Prostate gland (tissue), 2 donors: ENCODE measurements at regions not wholly inside any gene's neighbourhood (a gene's known extent, or its start where the extent isn't known, plus 50 kb on each side); places are given as distances from the start of the nearest gene placed in this dataset.

Experiments used
- POLR2A ChIP-seq: fragments of 450-650 bp; IDR thresholded peaks from one replicate; pipeline ENCODE4 v1.6.1; 2016; ENCODE audit warnings: antibody characterized with exemption, mild to moderate bottlenecking
- POLR2AphosphoS5 ChIP-seq: sonication (generic); formaldehyde crosslinking; IDR thresholded peaks from one replicate; pipeline ENCODE4 v1.6.1; 2017; ENCODE audit warnings: antibody characterized with exemption
- TF ChIP-seq, protein P1 (sequence below), 4 experiments: fragments of 200-600 bp in 2 of 4; fragments of 450-650 bp in 2 of 4; sonication (generic) in 2 of 4; IDR thresholded peaks; 1 replicate in 3 of 4; 2 replicates in 1 of 4; pipeline ENCODE4 v1.5.1; 2016 to 2019; ENCODE audit warnings: antibody characterized with exemption in 4 of 4, mild to moderate bottlenecking in 2 of 4, moderate library complexity in 2 of 4

DNA sequence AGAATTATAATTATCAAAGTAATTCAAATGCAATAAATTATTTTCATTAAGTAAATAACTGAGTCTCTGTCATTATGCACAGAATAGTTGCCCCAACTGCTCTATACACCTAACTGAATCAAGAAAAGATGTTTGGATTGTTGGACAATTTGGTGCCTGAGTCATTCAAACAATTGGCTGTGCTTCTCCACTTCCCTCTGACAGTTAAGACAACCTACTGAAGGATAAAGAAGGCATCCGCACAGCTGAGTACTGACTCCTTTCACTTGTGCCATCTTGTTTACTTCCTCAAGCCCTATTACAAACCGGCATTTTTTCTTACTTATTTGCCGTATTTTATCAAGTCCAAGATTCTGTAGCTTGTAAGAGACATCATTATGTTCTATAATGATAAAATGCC, 110.6 kb upstream of the C1QTNF7 start:
- TF ChIP-seq POLR2A (no peak), POLR2AphosphoS5 (no peak)
- TF ChIP-seq, protein P1, sequence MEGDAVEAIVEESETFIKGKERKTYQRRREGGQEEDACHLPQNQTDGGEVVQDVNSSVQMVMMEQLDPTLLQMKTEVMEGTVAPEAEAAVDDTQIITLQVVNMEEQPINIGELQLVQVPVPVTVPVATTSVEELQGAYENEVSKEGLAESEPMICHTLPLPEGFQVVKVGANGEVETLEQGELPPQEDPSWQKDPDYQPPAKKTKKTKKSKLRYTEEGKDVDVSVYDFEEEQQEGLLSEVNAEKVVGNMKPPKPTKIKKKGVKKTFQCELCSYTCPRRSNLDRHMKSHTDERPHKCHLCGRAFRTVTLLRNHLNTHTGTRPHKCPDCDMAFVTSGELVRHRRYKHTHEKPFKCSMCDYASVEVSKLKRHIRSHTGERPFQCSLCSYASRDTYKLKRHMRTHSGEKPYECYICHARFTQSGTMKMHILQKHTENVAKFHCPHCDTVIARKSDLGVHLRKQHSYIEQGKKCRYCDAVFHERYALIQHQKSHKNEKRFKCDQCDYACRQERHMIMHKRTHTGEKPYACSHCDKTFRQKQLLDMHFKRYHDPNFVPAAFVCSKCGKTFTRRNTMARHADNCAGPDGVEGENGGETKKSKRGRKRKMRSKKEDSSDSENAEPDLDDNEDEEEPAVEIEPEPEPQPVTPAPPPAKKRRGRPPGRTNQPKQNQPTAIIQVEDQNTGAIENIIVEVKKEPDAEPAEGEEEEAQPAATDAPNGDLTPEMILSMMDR (IDR thresholded peaks at IDR 0.05): no peak
